ENCODE measurements at regions not wholly inside any gene's neighbourhood (a gene's known extent, or its start where the extent isn't known, plus 50 kb on each side); places are given as distances from the start of the nearest gene placed in this dataset.

GRCh38 chr22:48957987-48958321 lies 869.7 kb downstream of the BRD1 start:
- TF ChIP-seq GATA3 (IDR thresholded peaks at IDR 0.05; ENCODE audit: low read depth, low read length), result no peak
- no peak for TF ChIP-seq GATA2 (IDR thresholded peaks at IDR 0.05; ENCODE audit: low read depth, low read length)

- no peak for TF ChIP-seq GATA2 (IDR thresholded peaks at IDR 0.05; ENCODE audit: low read depth, low read length)
- TF ChIP-seq GATA3 (IDR thresholded peaks at IDR 0.05; ENCODE audit: low read depth, low read length), result no peak
Observed at GRCh38 chr22:48957311-48957986, 870.2 kb downstream of the BRD1 start.

- TF ChIP-seq GATA3 (IDR thresholded peaks at IDR 0.05; ENCODE audit: low read depth, low read length), result no peak
- TF ChIP-seq GATA2 (IDR thresholded peaks at IDR 0.05; ENCODE audit: low read depth, low read length), result no peak
Observed at GRCh38 chr22:48955351-48956311, 872.0 kb downstream of the BRD1 start.

- TF ChIP-seq GATA3 (IDR thresholded peaks at IDR 0.05; ENCODE audit: low read depth, low read length) (no peak), GATA2 (IDR thresholded peaks at IDR 0.05; ENCODE audit: low read depth, low read length) (no peak)
Observed at GRCh38 chr22:48954781-48955311, 872.8 kb downstream of the BRD1 start.

- TF ChIP-seq GATA2 (IDR thresholded peaks at IDR 0.05; ENCODE audit: low read depth, low read length) (no peak), GATA3 (IDR thresholded peaks at IDR 0.05; ENCODE audit: low read depth, low read length) (no peak)
Observed at GRCh38 chr22:48953830-48954229, 873.8 kb downstream of the BRD1 start.

- TF ChIP-seq GATA2 (IDR thresholded peaks at IDR 0.05; ENCODE audit: low read depth, low read length), result no peak
Observed at GRCh38 chr22:48953103-48953720, 874.5 kb downstream of the BRD1 start.

- TF ChIP-seq GATA3 (IDR thresholded peaks at IDR 0.05; ENCODE audit: low read depth, low read length) (no peak), GATA2 (IDR thresholded peaks at IDR 0.05; ENCODE audit: low read depth, low read length) (no peak)
Observed at GRCh38 chr22:48952256-48953102, 875.2 kb downstream of the BRD1 start.

- TF ChIP-seq GATA2 (IDR thresholded peaks at IDR 0.05; ENCODE audit: low read depth, low read length) (no peak), GATA3 (IDR thresholded peaks at IDR 0.05; ENCODE audit: low read depth, low read length) (no peak)
Observed at GRCh38 chr22:48951836-48952235, 875.8 kb downstream of the BRD1 start.

- TF ChIP-seq GATA2 (IDR thresholded peaks at IDR 0.05; ENCODE audit: low read depth, low read length) (no peak), GATA3 (IDR thresholded peaks at IDR 0.05; ENCODE audit: low read depth, low read length) (no peak)
Observed at GRCh38 chr22:48950151-48950915, 877.3 kb downstream of the BRD1 start.

GRCh38 chr22:48949375-48950149 lies 878.1 kb downstream of the BRD1 start:
- no peak for TF ChIP-seq GATA3 (IDR thresholded peaks at IDR 0.05; ENCODE audit: low read depth, low read length)
- TF ChIP-seq GATA2 (IDR thresholded peaks at IDR 0.05; ENCODE audit: low read depth, low read length), result no peak

- no peak for TF ChIP-seq GATA2 (IDR thresholded peaks at IDR 0.05; ENCODE audit: low read depth, low read length)
- TF ChIP-seq GATA3 (IDR thresholded peaks at IDR 0.05; ENCODE audit: low read depth, low read length), result no peak
Observed at GRCh38 chr22:48948575-48949170, 879.0 kb downstream of the BRD1 start.

- TF ChIP-seq GATA3 (IDR thresholded peaks at IDR 0.05; ENCODE audit: low read depth, low read length) (no peak), GATA2 (IDR thresholded peaks at IDR 0.05; ENCODE audit: low read depth, low read length) (no peak)
Observed at GRCh38 chr22:48947636-48948035, 880.0 kb downstream of the BRD1 start.
